Thyroid gland (tissue), 4 donors: ENCODE measurements at regions not wholly inside any gene's neighbourhood (a gene's known extent, or its start where the extent isn't known, plus 50 kb on each side); places are given as distances from the start of the nearest gene placed in this dataset.

Experiments used
- DNase-seq, 2 donors: peaks; one replicate each; pipeline ENCODE4 v3.0.0-alpha.2; 2019
- H3K27ac ChIP-seq, 3 donors: fragments of 200-600 bp; sonication (generic); 1 replicate in 2 of 3; 2 replicates in 1 of 3; pipeline ENCODE4 v1.5.1; 2016 to 2019; ENCODE audit warnings: mild to moderate bottlenecking in 1 of 3, moderate library complexity in 1 of 3
- H3K27me3 ChIP-seq: fragments of 200-600 bp; sonication (generic); one replicate; pipeline ENCODE4 v1.5.1; 2019
- H3K36me3 ChIP-seq, 2 donors: fragments of 200-600 bp; sonication (generic); one replicate each; pipeline ENCODE4 v1.5.1; 2016 to 2019
- H3K4me1 ChIP-seq, 2 donors: fragments of 200-600 bp; sonication (generic); one replicate each; pipeline ENCODE4 v1.5.1; 2017 to 2019
- H3K4me3 ChIP-seq, 3 donors: fragments of 200-600 bp; sonication (generic); replicated peaks in 1 of 3; 1 replicate in 2 of 3; 2 replicates in 1 of 3; pipeline ENCODE4 v1.5.1; 2016; ENCODE audit warnings: mild to moderate bottlenecking in 1 of 3
- H3K9me3 ChIP-seq: fragments of 200-600 bp; sonication (generic); one replicate; pipeline ENCODE4 v1.5.1; 2017
- POLR2A ChIP-seq, 2 donors: fragments of 450-650 bp; IDR thresholded peaks; one replicate each; pipeline ENCODE4 v1.6.1; 2017; ENCODE audit warnings: antibody characterized with exemption in 2 of 2, mild to moderate bottlenecking in 2 of 2, moderate library complexity in 1 of 2
- WGBS, 2 donors: methylation state at CpG; one replicate each; pipeline ENCODE4 v1.1.5; 2017; 5-methylcytosine and 5-hydroxymethylcytosine counted together
- intact Hi-C: fragments of 100-400 bp; cut with DNase I; formaldehyde crosslinking; loops from one replicate; pipeline ENCODE4 v1.15.1; 2023
- TF ChIP-seq, protein P1 (sequence below), 6 experiments: fragments of 200-600 bp in 3 of 6; fragments of 450-650 bp in 3 of 6; sonication (generic) in 3 of 6; IDR thresholded peaks; one replicate each; pipeline ENCODE4 v1.5.1; 2016 to 2019; ENCODE audit warnings: antibody characterized with exemption in 6 of 6, mild to moderate bottlenecking in 2 of 6, inconsistent platforms in 1 of 6, moderate library complexity in 1 of 6

DNA sequence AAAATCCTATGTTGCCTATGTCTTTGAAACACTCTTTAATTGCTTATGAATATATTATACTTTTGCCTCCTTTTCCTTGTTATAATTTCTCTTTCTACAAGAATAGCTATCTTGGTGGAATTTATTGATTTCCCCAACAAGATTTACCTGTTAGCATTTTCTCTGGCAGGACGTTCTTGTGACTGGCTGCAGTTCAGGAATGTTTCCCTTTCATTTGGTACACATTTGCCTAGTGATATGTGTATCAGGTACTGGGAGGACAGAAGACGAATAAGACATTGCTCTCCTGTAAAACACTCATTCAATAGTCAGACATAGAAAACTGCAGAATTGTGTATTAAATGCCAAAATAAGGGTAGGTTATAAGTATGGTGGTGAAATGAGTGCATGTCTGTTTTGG lies 279.9 kb downstream of the FAT3 start:
- Histone ChIP-seq H3K4me1 (no peaks in the 10 kb centered on the region), H3K36me3 (no peaks in the 10 kb centered on the region), H3K27me3 (no peaks in the 10 kb centered on the region), H3K4me3 (no peak overlapping the region), H3K9me3 (no peaks in the 10 kb centered on the region), H3K27ac (no peak overlapping the region)
- WGBS, 2 donors = 65 to 66% methylated on average over 2 of the region's 2 CpGs
- TF ChIP-seq, protein P1, sequence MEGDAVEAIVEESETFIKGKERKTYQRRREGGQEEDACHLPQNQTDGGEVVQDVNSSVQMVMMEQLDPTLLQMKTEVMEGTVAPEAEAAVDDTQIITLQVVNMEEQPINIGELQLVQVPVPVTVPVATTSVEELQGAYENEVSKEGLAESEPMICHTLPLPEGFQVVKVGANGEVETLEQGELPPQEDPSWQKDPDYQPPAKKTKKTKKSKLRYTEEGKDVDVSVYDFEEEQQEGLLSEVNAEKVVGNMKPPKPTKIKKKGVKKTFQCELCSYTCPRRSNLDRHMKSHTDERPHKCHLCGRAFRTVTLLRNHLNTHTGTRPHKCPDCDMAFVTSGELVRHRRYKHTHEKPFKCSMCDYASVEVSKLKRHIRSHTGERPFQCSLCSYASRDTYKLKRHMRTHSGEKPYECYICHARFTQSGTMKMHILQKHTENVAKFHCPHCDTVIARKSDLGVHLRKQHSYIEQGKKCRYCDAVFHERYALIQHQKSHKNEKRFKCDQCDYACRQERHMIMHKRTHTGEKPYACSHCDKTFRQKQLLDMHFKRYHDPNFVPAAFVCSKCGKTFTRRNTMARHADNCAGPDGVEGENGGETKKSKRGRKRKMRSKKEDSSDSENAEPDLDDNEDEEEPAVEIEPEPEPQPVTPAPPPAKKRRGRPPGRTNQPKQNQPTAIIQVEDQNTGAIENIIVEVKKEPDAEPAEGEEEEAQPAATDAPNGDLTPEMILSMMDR (IDR thresholded peaks at IDR 0.05) = no peak
- TF ChIP-seq POLR2A (IDR thresholded peaks at IDR 0.05) = no peak
- DNase-seq = no peak
- intact Hi-C loops = no loop called here

DNA sequence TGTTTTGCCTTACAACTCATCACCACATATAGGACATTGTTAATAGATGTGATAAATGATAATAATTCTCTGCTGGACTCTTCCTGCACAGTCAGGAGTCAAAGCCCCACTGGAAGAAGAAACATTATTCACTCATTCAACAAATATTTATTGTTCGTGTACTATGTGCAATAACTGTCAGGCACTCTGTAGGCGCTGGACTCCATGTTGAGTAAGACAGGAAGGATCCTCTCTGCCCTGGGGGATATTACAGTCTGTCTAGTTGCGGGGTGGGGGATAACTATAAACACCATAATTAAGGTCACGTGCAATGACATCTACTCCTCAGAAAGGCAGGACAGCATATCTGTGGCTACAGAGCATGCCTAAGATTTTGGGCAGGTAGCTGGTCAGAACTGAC lies 281.1 kb downstream of the FAT3 start:
- Histone ChIP-seq H3K36me3 (no peaks in the 10 kb centered on the region), H3K27me3 (no peaks in the 10 kb centered on the region), H3K9me3 (no peaks in the 10 kb centered on the region), H3K4me1 (no peaks in the 10 kb centered on the region), H3K4me3 (no peak overlapping the region), H3K27ac (no peak overlapping the region)
- TF ChIP-seq POLR2A (IDR thresholded peaks at IDR 0.05) = no peak
- TF ChIP-seq, protein P1 (IDR thresholded peaks at IDR 0.05) = no peak
- DNase-seq = no peak
- intact Hi-C loops = no loop called here
- 84 to 90% methylated on average over 4 of the region's 4 CpGs for WGBS, 2 donors

DNA sequence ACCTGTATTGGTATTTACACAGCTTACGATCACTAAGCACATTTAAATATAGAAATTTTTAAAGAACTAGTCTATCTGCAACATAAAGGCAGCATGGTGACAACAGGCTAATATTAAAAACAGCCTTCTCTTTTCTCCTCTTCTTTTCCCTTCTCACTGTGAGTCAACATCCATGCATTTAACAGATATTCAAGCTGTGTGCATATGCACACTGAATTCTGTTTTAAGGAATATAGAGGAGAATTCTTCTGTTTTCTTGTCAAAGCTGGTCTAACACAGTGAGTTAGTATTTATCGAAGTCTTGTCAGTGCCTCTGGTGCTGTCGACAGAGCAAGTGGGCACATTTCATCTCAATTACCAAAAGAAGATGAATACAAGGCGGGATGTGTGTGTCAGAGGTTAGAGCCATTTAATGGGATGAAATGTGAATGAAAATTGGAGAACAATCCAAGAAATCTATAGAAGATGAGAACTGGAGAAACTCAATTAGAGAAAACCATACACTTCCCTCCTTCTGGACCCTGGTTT lies 282.3 kb downstream of the FAT3 start:
- H3K9me3 ChIP-seq = no peaks in the 10 kb centered on the region
- no peaks in the 10 kb centered on the region for H3K4me1 ChIP-seq
- no peak overlapping the region for H3K27ac ChIP-seq
- intact Hi-C loops = no loop called here
- H3K27me3 ChIP-seq = no peaks in the 10 kb centered on the region
- no peak overlapping the region for H3K4me3 ChIP-seq
- H3K36me3 ChIP-seq = no peaks in the 10 kb centered on the region
- 86 to 93% methylated on average over 4 of the region's 4 CpGs for WGBS, 2 donors
- TF ChIP-seq POLR2A (IDR thresholded peaks at IDR 0.05) = no peak
- TF ChIP-seq, protein P1 (IDR thresholded peaks at IDR 0.05) = no peak
- no peak for DNase-seq

DNA sequence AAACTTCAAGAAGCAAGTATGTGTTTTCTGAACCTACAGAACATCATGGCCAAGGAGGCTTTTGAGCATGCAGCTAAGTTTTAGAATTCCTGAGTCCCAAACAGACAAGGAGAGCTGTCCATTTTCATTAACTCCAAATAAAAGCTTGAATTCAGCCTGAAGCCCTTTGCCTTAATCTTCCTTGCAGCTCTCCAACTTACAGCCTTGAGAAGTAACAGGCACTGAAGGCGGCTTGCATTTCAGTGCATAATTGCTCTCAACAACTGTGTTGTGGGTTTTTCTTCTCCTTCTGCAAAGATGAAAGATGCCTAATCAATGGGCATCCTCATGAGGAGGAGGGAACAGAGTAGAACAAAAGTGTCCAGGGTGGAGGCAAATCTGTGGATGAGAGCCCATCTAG lies 286.0 kb downstream of the FAT3 start:
- no peak for DNase-seq
- intact Hi-C loops = no loop called here
- H3K27me3 ChIP-seq = no peaks in the 10 kb centered on the region
- no peaks in the 10 kb centered on the region for H3K4me1 ChIP-seq
- H3K36me3 ChIP-seq = no peaks in the 10 kb centered on the region
- no peak overlapping the region for H3K4me3 ChIP-seq
- no peak overlapping the region for H3K27ac ChIP-seq
- TF ChIP-seq POLR2A (IDR thresholded peaks at IDR 0.05) = no peak
- TF ChIP-seq, protein P1 (IDR thresholded peaks at IDR 0.05) = no peak
- no peaks in the 10 kb centered on the region for H3K9me3 ChIP-seq
- 73 to 94% methylated on average over 1 of the region's 1 CpG for WGBS, 2 donors

DNA sequence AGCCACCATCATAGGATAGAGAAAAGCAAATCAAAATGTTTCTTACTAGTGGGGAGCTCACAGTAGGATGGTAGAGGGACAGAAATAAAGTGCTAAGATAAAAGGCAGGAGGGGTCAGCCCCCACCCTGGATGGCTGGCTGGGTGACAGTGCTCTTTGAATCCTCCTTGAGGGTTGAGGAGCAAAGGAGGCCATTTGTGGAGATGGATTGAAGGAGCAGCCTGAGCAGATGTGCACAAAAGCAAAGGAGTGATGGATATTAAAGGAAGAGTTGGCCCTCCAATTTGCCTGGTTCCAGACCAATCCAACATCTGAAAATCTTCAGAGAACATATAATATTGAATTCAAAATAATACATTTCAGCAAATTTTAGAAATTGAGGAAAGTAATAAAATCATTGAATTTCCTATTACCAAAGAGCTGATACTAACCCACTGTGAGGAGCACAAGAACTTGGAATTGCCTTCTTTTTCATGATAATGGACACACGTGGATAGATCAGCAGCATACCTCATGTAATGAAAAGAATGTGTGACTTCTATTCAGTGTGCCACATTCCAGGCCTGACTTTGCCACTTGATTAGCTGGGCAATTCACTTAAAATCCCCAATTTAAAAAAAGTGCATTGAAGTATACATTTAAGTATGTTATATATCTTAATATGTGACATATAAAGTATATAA lies 287.0 kb downstream of the FAT3 start:
- intact Hi-C loops = no loop called here
- no peaks in the 10 kb centered on the region for H3K4me1 ChIP-seq
- no peak overlapping the region for H3K27ac ChIP-seq
- no peaks in the 10 kb centered on the region for H3K36me3 ChIP-seq
- no peaks in the 10 kb centered on the region for H3K27me3 ChIP-seq
- no peaks in the 10 kb centered on the region for H3K9me3 ChIP-seq
- DNase-seq = no peak
- no peak for TF ChIP-seq POLR2A (IDR thresholded peaks at IDR 0.05)
- TF ChIP-seq, protein P1 (IDR thresholded peaks at IDR 0.05) = no peak
- 75 to 80% methylated on average over 1 of the region's 1 CpG for WGBS, 2 donors
- no peak overlapping the region for H3K4me3 ChIP-seq
